Adrenal gland (tissue), 5 donors: ENCODE measurements at regions not wholly inside any gene's neighbourhood (a gene's known extent, or its start where the extent isn't known, plus 50 kb on each side); places are given as distances from the start of the nearest gene placed in this dataset.

ENCODE experiments used
- POLR2A ChIP-seq, 2 donors: fragments of 450-650 bp; IDR thresholded peaks; one replicate each; pipeline ENCODE4 v1.6.1; 2017; ENCODE audit warnings: antibody characterized with exemption in 2 of 2, mild to moderate bottlenecking in 2 of 2, moderate library complexity in 1 of 2
- TF ChIP-seq, protein P1 (sequence below), 6 experiments: fragments of 450-650 bp in 4 of 6; fragments of 200-600 bp in 2 of 6; sonication (generic) in 1 of 6; IDR thresholded peaks; 1 replicate in 5 of 6; 2 replicates in 1 of 6; pipeline versions ENCODE4 v1.5.1 to v1.8.0; 2016 to 2021; ENCODE audit warnings: antibody characterized with exemption in 6 of 6, mild to moderate bottlenecking in 2 of 6, moderate library complexity in 1 of 6
- donor health status: DM: no; HTN: no; CAD: no.

DNA sequence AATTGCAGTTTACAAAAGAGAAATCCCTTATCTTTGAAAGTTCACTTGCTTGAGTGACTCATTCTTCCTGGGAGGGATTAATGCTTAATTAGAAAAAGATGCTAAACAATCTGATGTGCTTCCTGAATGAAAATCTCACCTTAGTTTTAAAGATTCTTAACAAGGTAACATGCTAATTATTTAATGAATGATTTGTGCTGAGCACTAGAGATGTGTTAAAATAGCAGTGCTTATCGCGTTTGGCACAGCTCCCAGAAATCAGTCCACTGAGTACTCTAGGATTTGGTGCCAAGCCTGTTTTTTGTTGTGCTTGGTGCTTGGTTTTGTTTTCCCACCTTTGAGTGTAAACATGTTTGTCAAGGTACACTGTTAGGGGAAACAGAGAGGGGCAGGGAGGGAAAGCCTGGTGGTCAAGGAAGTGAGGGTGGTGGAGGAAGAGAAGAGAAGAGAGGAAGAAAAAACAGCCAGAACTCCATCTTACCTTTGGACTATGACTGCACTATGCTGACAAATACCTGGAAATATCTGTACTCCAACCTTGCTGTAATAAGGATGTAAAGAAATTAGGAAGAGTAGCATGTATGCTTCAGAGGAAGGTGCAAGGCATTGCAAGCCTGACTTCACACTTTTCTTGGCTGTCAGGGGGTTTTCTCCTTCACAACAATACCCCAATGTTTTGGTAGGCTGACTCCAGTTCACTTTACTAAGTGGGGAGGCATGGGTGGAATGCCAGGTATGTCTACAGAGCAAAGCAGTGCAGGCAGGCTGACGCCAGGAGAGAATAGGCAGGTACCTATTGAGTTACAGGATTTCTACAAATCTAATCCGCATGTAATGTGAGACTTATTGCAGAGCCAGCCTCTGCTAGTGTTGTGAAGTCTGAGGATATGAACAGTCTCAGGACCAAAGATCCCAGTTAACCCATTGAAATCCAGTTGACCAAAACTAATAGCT is 157.2 kb upstream of the ISL1 start:
- TF ChIP-seq, protein P1, sequence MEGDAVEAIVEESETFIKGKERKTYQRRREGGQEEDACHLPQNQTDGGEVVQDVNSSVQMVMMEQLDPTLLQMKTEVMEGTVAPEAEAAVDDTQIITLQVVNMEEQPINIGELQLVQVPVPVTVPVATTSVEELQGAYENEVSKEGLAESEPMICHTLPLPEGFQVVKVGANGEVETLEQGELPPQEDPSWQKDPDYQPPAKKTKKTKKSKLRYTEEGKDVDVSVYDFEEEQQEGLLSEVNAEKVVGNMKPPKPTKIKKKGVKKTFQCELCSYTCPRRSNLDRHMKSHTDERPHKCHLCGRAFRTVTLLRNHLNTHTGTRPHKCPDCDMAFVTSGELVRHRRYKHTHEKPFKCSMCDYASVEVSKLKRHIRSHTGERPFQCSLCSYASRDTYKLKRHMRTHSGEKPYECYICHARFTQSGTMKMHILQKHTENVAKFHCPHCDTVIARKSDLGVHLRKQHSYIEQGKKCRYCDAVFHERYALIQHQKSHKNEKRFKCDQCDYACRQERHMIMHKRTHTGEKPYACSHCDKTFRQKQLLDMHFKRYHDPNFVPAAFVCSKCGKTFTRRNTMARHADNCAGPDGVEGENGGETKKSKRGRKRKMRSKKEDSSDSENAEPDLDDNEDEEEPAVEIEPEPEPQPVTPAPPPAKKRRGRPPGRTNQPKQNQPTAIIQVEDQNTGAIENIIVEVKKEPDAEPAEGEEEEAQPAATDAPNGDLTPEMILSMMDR (IDR thresholded peaks at IDR 0.05): no peak
- TF ChIP-seq POLR2A (IDR thresholded peaks at IDR 0.05): no peak
